BE2C (cell line): ENCODE measurements at regions not wholly inside any gene's neighbourhood (a gene's known extent, or its start where the extent isn't known, plus 50 kb on each side); places are given as distances from the start of the nearest gene placed in this dataset.
"Not testable (repeated sequence)": the region's sequence is repeated elsewhere in the genome, so short reads cannot be mapped to it uniquely, and the experiment has no call there.

Source experiments
- DNase-seq: peaks from one replicate; pipeline ENCODE4 v3.0.0-alpha.2; 2020
- H3K27me3 ChIP-seq: fragments of 250-450 bp; sonication (Bioruptor Pico); 2 replicates; pipeline ENCODE4 v1.5.1; 2020; ENCODE audit warnings: mild to moderate bottlenecking
- H3K36me3 ChIP-seq: fragments of 250-450 bp; sonication (Bioruptor Pico); 2 replicates; pipeline ENCODE4 v1.5.1; 2020; ENCODE audit warnings: mild to moderate bottlenecking
- H3K4me1 ChIP-seq: fragments of 250-450 bp; sonication (Bioruptor Pico); 2 replicates; pipeline ENCODE4 v1.5.1; 2020
- H3K4me3 ChIP-seq: 2 replicates; pipeline ENCODE4 v1.5.1; 2011; ENCODE audit warnings: low read depth, low read length
- H3K9me3 ChIP-seq: fragments of 250-450 bp; sonication (Bioruptor Pico); 2 replicates; pipeline ENCODE4 v1.5.1; 2020
- CTCF ChIP-seq: IDR thresholded peaks from 2 replicates; pipeline ENCODE4 v1.5.1; 2012; ENCODE audit warnings: mild to moderate bottlenecking, low read depth, low read length

DNA sequence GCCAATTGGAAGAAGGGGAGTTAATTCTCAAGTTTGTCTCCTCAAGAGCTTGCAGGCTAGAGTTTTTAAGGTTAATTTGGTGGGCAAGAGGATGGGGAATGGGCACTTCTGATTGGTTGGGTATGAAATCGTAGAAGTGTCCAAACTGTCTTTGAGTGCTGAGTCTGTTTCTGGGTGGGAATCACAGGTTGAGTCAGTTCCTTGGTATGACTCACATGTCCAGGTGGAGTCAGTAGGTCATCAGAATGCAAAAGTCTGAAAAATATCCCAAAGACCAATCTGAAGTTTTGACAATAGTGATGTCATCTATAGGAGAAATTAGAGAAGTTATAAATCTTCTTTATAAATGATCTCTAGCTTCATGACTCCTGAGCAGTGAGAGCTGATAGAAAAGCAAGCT is 1252.2 kb downstream of the REEP3 start:
- no peak for DNase-seq
- TF ChIP-seq CTCF = no peak
- Histone ChIP-seq H3K9me3 (no peaks in the 10 kb centered on the region), H3K4me3 (no peak overlapping the region), H3K27me3 (no peaks in the 10 kb centered on the region), H3K4me1 (no peaks in the 10 kb centered on the region), H3K36me3 (no peaks in the 10 kb centered on the region)

GRCh38 chr10:64784451-64784850 is 1263.2 kb downstream of the REEP3 start:
- not testable (repeated sequence) for H3K27me3 ChIP-seq, H3K9me3 ChIP-seq, H3K4me1 ChIP-seq, H3K4me3 ChIP-seq, H3K36me3 ChIP-seq, DNase-seq

GRCh38 chr10:64785816-64786215 is 1264.6 kb downstream of the REEP3 start:
- H3K9me3 ChIP-seq = no peaks in the 10 kb centered on the region
- H3K4me3 ChIP-seq = no peak overlapping the region
- TF ChIP-seq CTCF = no peak
- H3K27me3 ChIP-seq = no peaks in the 10 kb centered on the region
- DNase-seq = no peak
- H3K4me1 ChIP-seq = no peaks in the 10 kb centered on the region
- H3K36me3 ChIP-seq = no peaks in the 10 kb centered on the region

- no peaks in the 10 kb centered on the region for H3K4me1 ChIP-seq
- no peak overlapping the region for H3K4me3 ChIP-seq
- no peak for TF ChIP-seq CTCF
- no peaks in the 10 kb centered on the region for H3K27me3 ChIP-seq
- H3K36me3 ChIP-seq = no peaks in the 10 kb centered on the region
- no peak for DNase-seq
- no peaks in the 10 kb centered on the region for H3K9me3 ChIP-seq
These were observed 1265.8 kb downstream of the REEP3 start for GRCh38 chr10:64786989-64787388.

- H3K36me3 ChIP-seq = no peaks in the 10 kb centered on the region
These were observed 1274.6 kb downstream of the REEP3 start for GRCh38 chr10:64795847-64796246.

GRCh38 chr10:64798297-64798696 is 1277.1 kb downstream of the REEP3 start:
- Histone ChIP-seq H3K4me1 (no peaks in the 10 kb centered on the region), H3K9me3 (no peaks in the 10 kb centered on the region), H3K27me3 (no peaks in the 10 kb centered on the region), H3K4me3 (no peak overlapping the region), H3K36me3 (no peaks in the 10 kb centered on the region)
- no peak for TF ChIP-seq CTCF
- DNase-seq = no peak

More at GRCh38 chr10:64795847-64796246, 1274.6 kb downstream of the REEP3 start:
- Histone ChIP-seq H3K27me3 (no peaks in the 10 kb centered on the region), H3K9me3 (no peaks in the 10 kb centered on the region), H3K4me3 (no peak overlapping the region), H3K4me1 (no peaks in the 10 kb centered on the region)
- no peak for TF ChIP-seq CTCF
- no peak for DNase-seq

GRCh38 chr10:64808233-64808632 is 1287.0 kb downstream of the REEP3 start:
- not testable (repeated sequence) for DNase-seq, H3K4me1 ChIP-seq, H3K9me3 ChIP-seq, H3K36me3 ChIP-seq, H3K4me3 ChIP-seq, H3K27me3 ChIP-seq

- H3K27me3 ChIP-seq, H3K4me1 ChIP-seq, H3K36me3 ChIP-seq, H3K4me3 ChIP-seq, DNase-seq, H3K9me3 ChIP-seq: not testable (repeated sequence)
These were observed 1288.8 kb downstream of the REEP3 start for GRCh38 chr10:64810046-64810445.
